ENCODE measurements at regions not wholly inside any gene's neighbourhood (a gene's known extent, or its start where the extent isn't known, plus 50 kb on each side); places are given as distances from the start of the nearest gene placed in this dataset.

GRCh38 chr6:160933256-160933655, 58.3 kb upstream of the MAP3K4 start:
- H3K4me1 ChIP-seq, result no peaks in the 10 kb centered on the region
- H3K9me3 ChIP-seq, result no peaks in the 10 kb centered on the region
- TF ChIP-seq CTCF (IDR thresholded peaks at IDR 0.05), result no peak
- no peak for TF ChIP-seq POLR2A (IDR thresholded peaks at IDR 0.05)
- no peak overlapping the region for H3K27ac ChIP-seq
- no peak overlapping the region for H3K4me3 ChIP-seq
- intact Hi-C loops (cut with DNase I; ENCODE audit: low total_unique reads), result no loop called here
- H3K36me3 ChIP-seq, result no peaks in the 10 kb centered on the region
- H3K27me3 ChIP-seq, result no peaks in the 10 kb centered on the region
- no peak for DNase-seq

- Histone ChIP-seq H3K4me3 (no peak overlapping the region), H3K27me3 (no peaks in the 10 kb centered on the region), H3K4me1 (no peaks in the 10 kb centered on the region), H3K27ac (no peak overlapping the region), H3K9me3 (no peaks in the 10 kb centered on the region), H3K36me3 (no peaks in the 10 kb centered on the region)
- intact Hi-C loops (cut with DNase I; ENCODE audit: low total_unique reads), result no loop called here
- DNase-seq, result no peak
- TF ChIP-seq POLR2A (IDR thresholded peaks at IDR 0.05) (no peak), CTCF (IDR thresholded peaks at IDR 0.05) (no peak)
Measured at GRCh38 chr6:160934157-160934556, 57.4 kb upstream of the MAP3K4 start.

DNA sequence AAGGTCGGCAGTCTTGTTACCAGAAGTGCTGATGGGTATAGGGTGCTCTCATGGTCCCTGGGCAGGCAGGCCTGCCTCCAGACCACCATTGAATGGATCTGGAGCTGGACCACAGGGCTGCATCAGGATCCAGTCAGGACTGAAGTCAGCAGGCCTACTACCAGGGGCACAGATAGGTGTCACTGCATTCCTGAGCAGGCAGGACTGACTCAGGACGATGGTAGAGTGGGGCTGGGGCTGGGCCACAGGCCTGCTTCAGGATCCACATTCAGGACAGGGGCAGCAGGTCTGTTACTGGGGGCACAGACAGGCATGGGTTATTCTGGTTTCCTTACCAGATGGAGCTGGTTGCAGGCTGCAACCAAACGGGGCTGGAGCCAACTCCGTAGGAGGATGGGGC, 51.4 kb upstream of the MAP3K4 start:
- Histone ChIP-seq H3K36me3 (no peaks in the 10 kb centered on the region), H3K9me3 (no peaks in the 10 kb centered on the region), H3K4me1 (no peaks in the 10 kb centered on the region), H3K27me3 (no peaks in the 10 kb centered on the region), H3K27ac (no peak overlapping the region), H3K4me3 (no peak overlapping the region)
- intact Hi-C loops (cut with DNase I; ENCODE audit: low total_unique reads), result no loop called here
- DNase-seq, result no peak
- no peak for TF ChIP-seq CTCF (IDR thresholded peaks at IDR 0.05)
- TF ChIP-seq POLR2A (IDR thresholded peaks at IDR 0.05), result no peak
